Stomach (tissue), 8 donors: ENCODE measurements at regions not wholly inside any gene's neighbourhood (a gene's known extent, or its start where the extent isn't known, plus 50 kb on each side); places are given as distances from the start of the nearest gene placed in this dataset.

Source experiments
- DNase-seq, 2 donors: peaks; one replicate each; pipeline versions ENCODE4 v3.0.0 to v3.0.0-alpha.2; 2013 to 2019
- H3K27ac ChIP-seq, 5 donors: fragments of 200-600 bp in 4 of 5; sonication (generic) in 4 of 5; one replicate each; pipeline ENCODE4 v1.5.1; 2013 to 2019; ENCODE audit warnings: mild to moderate bottlenecking in 1 of 5, moderate library complexity in 1 of 5
- H3K27me3 ChIP-seq, 3 donors: fragments of 200-600 bp; sonication (generic); one replicate each; pipeline ENCODE4 v1.5.1; 2017 to 2019; ENCODE audit warnings: mixed run types in 1 of 3
- H3K36me3 ChIP-seq, 4 donors: fragments of 200-600 bp; sonication (generic); 1 replicate in 3 of 4; 2 replicates in 1 of 4; pipeline ENCODE4 v1.5.1; 2016 to 2019
- H3K4me1 ChIP-seq, 4 donors: fragments of 200-600 bp; sonication (generic); one replicate each; pipeline ENCODE4 v1.5.1; 2016 to 2019
- H3K4me3 ChIP-seq, 4 donors: fragments of 200-600 bp; sonication (generic) in 3 of 4; one replicate each; pipeline ENCODE4 v1.5.1; 2016 to 2019; ENCODE audit warnings: mild to moderate bottlenecking in 1 of 4
- H3K9me3 ChIP-seq, 4 donors: fragments of 200-600 bp; sonication (generic); one replicate each; pipeline ENCODE4 v1.5.1; 2016 to 2019
- CTCF ChIP-seq, 7 experiments: fragments of 450-650 bp in 4 of 7; fragments of 200-600 bp in 3 of 7; sonication (generic) in 3 of 7; IDR thresholded peaks; one replicate each; pipeline ENCODE4 v1.5.1; 2016 to 2019; ENCODE audit warnings: antibody characterized with exemption in 7 of 7, control low read depth in 2 of 7, mild to moderate bottlenecking in 1 of 7
- POLR2A ChIP-seq, 4 donors: fragments of 450-650 bp; IDR thresholded peaks; one replicate each; pipeline ENCODE4 v1.6.1; 2016; ENCODE audit warnings: antibody characterized with exemption in 4 of 4, control low read depth in 2 of 4, mild to moderate bottlenecking in 1 of 4, moderate library complexity in 1 of 4
- WGBS, 5 donors: extraction: QIAGEN DNeasy Blood & Tissue Kit in 3 of 5; methylation state at CpG; one replicate each; pipeline versions ENCODE4 v1.1.5 to v1.1.7; 2013 to 2018; 5-methylcytosine and 5-hydroxymethylcytosine counted together
- intact Hi-C: fragments of 100-400 bp; cut with DNase I; formaldehyde crosslinking; loops from one replicate; pipeline ENCODE4 v1.15.1; 2023; ENCODE audit warnings: low total_unique reads
- small RNA-seq, 4 donors: library from RNA; depleted of rRNA; stranded (forward); fragments of <200 nt; gene quantifications; one replicate each; pipeline ENCODE3, GENCODE V24; 2016
- donor health status: healthy with polysubstance abuse.
- donor health status: Bipolar disorder and iron deficiency.
- donor health status: healthy.

GRCh38 chr13:60347174-60347573 lies 49.8 kb upstream of the TDRD3 start:
- TF ChIP-seq POLR2A (IDR thresholded peaks at IDR 0.05), result no peak
- TF ChIP-seq CTCF (IDR thresholded peaks at IDR 0.05), result no peak
- Histone ChIP-seq H3K27ac (no peak overlapping the region), H3K4me1 (peaks cover 0 to 10% (median 3%) of the 10 kb centered on the region in 4 donors), H3K4me3 (no peak overlapping the region), H3K9me3 (no peaks in the 10 kb centered on the region), H3K27me3 (no peaks in the 10 kb centered on the region), H3K36me3 (no peaks in the 10 kb centered on the region)
- intact Hi-C loops, result no loop called here
- 43 to 61% (median 54%) methylated on average over 3 of the region's 3 CpGs for WGBS, 5 donors
- no peak for DNase-seq

Small RNA genes in the stretch of these regions (small RNA-seq; reads per million reads assigned to genes)
- gene AL359920.1, result 0 reads per million in 4 donors
